ENCODE measurements at regions not wholly inside any gene's neighbourhood (a gene's known extent, or its start where the extent isn't known, plus 50 kb on each side); places are given as distances from the start of the nearest gene placed in this dataset.
"Not testable (repeated sequence)": the region's sequence is repeated elsewhere in the genome, so short reads cannot be mapped to it uniquely, and the experiment has no call there.

- no peak for DNase-seq
Observed at GRCh38 chr5:142542078-142542477, 143.8 kb downstream of the FGF1 start.

GRCh38 chr5:142540922-142541422, 144.9 kb downstream of the FGF1 start:
- no peak for DNase-seq

GRCh38 chr5:142539154-142539740, 146.6 kb downstream of the FGF1 start:
- no peak for DNase-seq

GRCh38 chr5:142537938-142538337, 148.0 kb downstream of the FGF1 start:
- DNase-seq, result no peak

GRCh38 chr5:142532781-142533176, 153.1 kb downstream of the FGF1 start:
- DNase-seq, result no peak

GRCh38 chr5:142531977-142532780, 153.7 kb downstream of the FGF1 start:
- no peak for DNase-seq

- no peak for DNase-seq
Observed at GRCh38 chr5:142530904-142531303, 155.0 kb downstream of the FGF1 start.

- DNase-seq, result no peak
Observed at GRCh38 chr5:142529626-142530278, 156.1 kb downstream of the FGF1 start.

- DNase-seq, result no peak
Observed at GRCh38 chr5:142527664-142528295, 158.1 kb downstream of the FGF1 start.

GRCh38 chr5:142527234-142527633, 158.7 kb downstream of the FGF1 start:
- DNase-seq, result no peak

- DNase-seq, result no peak
Observed at GRCh38 chr5:142522983-142523382, 162.9 kb downstream of the FGF1 start.

- no peak for DNase-seq
Observed at GRCh38 chr5:142521706-142522105, 164.2 kb downstream of the FGF1 start.

GRCh38 chr5:142520885-142521284, 165.0 kb downstream of the FGF1 start:
- DNase-seq, result no peak

GRCh38 chr5:142519913-142520312, 166.0 kb downstream of the FGF1 start:
- not testable (repeated sequence) for DNase-seq

GRCh38 chr5:142517840-142518239, 168.1 kb downstream of the FGF1 start:
- DNase-seq, result no peak

- no peak for DNase-seq
Observed at GRCh38 chr5:142516732-142517131, 169.2 kb downstream of the FGF1 start.

GRCh38 chr5:142515036-142515435, 170.9 kb downstream of the FGF1 start:
- DNase-seq, result no peak

GRCh38 chr5:142514196-142514595, 171.7 kb downstream of the FGF1 start:
- DNase-seq, result no peak

- no peak for DNase-seq
Observed at GRCh38 chr5:142512043-142513042, 173.5 kb downstream of the FGF1 start.

GRCh38 chr5:142511358-142511757, 174.5 kb downstream of the FGF1 start:
- DNase-seq, result no peak

- DNase-seq, result no peak
Observed at GRCh38 chr5:142509026-142509425, 176.9 kb downstream of the FGF1 start.

GRCh38 chr5:142508591-142508990, 177.3 kb downstream of the FGF1 start:
- DNase-seq, result no peak

Measured in CD4-positive, alpha-beta T cell treated with Interleukin-4 for 4 hours (primary cell).